ENCODE measurements at regions not wholly inside any gene's neighbourhood (a gene's known extent, or its start where the extent isn't known, plus 50 kb on each side); places are given as distances from the start of the nearest gene placed in this dataset.

- TF ChIP-seq, protein P1, sequence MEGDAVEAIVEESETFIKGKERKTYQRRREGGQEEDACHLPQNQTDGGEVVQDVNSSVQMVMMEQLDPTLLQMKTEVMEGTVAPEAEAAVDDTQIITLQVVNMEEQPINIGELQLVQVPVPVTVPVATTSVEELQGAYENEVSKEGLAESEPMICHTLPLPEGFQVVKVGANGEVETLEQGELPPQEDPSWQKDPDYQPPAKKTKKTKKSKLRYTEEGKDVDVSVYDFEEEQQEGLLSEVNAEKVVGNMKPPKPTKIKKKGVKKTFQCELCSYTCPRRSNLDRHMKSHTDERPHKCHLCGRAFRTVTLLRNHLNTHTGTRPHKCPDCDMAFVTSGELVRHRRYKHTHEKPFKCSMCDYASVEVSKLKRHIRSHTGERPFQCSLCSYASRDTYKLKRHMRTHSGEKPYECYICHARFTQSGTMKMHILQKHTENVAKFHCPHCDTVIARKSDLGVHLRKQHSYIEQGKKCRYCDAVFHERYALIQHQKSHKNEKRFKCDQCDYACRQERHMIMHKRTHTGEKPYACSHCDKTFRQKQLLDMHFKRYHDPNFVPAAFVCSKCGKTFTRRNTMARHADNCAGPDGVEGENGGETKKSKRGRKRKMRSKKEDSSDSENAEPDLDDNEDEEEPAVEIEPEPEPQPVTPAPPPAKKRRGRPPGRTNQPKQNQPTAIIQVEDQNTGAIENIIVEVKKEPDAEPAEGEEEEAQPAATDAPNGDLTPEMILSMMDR (IDR thresholded peaks at IDR 0.05; ENCODE audit: control insufficient read depth, extremely low read depth, insufficient read depth), result no peak
- H3K4me3 ChIP-seq (ENCODE audit: low read depth, low read length), result no peak overlapping the region
- no peak for DNase-seq (ENCODE audit: low read depth)
Observed at GRCh38 chr14:40308240-40308639, 876.0 kb upstream of the FBXO33 start.

DNA sequence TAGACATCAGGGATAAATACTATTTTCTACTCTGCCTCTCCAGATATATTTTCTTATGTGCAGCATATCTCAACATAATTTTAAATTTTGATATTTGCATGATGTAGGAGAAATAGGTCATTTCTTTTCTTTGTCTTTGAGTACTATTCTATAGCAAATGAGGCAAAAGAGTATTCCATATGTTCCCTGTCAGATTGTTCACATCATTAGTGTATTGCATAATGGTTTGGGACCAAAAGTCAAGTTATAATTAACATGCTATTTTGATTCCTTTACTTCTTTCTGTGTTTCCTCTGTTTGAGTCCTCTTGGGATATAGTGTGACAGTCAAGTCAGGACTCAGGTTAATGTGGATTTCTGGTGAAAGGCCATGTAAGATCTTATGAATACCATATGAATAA, 864.6 kb upstream of the FBXO33 start:
- TF ChIP-seq, protein P1 (IDR thresholded peaks at IDR 0.05; ENCODE audit: control insufficient read depth, extremely low read depth, insufficient read depth), result no peak
- no peak for DNase-seq (ENCODE audit: low read depth)
- no peak overlapping the region for H3K4me3 ChIP-seq (ENCODE audit: low read depth, low read length)

DNA sequence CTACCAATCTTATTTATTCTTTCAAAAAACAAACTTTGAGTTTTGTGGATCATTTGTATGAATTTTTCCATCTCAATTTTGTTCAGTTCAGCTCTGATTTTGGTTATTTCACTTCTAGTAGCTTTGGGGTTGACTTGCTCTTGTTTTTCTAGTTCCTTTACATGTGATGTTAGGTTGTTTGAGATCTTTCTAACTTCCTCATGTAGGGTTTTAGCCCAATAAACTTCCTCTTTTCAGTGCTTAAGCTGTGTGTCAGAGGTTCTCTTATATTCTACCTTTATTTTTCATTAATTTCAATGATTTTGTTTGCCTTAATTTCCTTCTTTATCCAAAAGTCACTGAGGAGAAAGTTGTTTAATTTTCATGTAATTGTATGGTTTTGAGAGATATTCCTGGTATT, 860.4 kb upstream of the FBXO33 start:
- no peak for DNase-seq (ENCODE audit: low read depth)
- TF ChIP-seq, protein P1 (IDR thresholded peaks at IDR 0.05; ENCODE audit: control insufficient read depth, extremely low read depth, insufficient read depth), result no peak
- H3K4me3 ChIP-seq (ENCODE audit: low read depth, low read length), result no peak overlapping the region

DNA sequence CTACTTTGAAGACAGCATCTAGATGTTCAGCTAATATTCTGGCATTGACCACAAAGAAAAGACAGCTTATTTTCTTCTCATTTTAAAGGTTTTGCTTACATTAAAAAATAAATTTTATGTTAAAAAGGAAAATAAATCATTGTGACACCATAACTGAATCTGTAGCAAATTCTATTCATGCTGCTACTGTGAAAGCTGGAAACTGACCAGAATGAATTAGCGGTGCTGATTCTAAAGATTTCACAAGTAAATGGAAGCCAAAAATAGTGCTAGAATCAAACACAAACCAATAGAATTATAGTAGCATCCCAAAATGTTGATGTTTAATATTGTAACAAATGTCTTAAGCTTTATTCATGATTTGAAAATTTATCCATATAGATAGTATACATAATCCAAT, 850.0 kb upstream of the FBXO33 start:
- no peak for DNase-seq (ENCODE audit: low read depth)
- no peak overlapping the region for H3K4me3 ChIP-seq (ENCODE audit: low read depth, low read length)
- TF ChIP-seq, protein P1 (IDR thresholded peaks at IDR 0.05; ENCODE audit: control insufficient read depth, extremely low read depth, insufficient read depth), result no peak

DNA sequence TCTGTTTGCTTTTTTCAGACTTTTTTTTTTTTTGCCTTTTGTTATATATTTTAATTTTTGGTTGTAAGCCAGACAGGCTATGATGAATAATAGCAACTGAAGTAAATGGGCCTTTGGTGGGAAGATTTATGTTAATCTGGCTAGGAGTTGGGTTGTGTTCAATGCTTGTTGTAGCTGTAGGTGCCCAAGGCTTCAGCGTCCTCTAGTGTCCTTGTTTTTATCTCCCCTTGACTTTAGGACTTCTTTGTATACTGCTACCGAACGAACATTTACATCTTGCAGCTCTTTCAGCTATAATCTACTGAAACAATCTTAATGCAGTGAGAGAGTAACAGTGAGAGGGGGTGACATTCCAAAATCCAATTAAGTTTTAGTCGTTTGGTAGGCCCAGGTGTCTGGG, 848.4 kb upstream of the FBXO33 start:
- DNase-seq (ENCODE audit: low read depth), result no peak
- no peak overlapping the region for H3K4me3 ChIP-seq (ENCODE audit: low read depth, low read length)
- TF ChIP-seq, protein P1 (IDR thresholded peaks at IDR 0.05; ENCODE audit: control insufficient read depth, extremely low read depth, insufficient read depth), result peak; percentile 26; the same call in 1 of the 2 replicates

- no peak for DNase-seq (ENCODE audit: low read depth)
- no peak overlapping the region for H3K4me3 ChIP-seq (ENCODE audit: low read depth, low read length)
- TF ChIP-seq, protein P1 (IDR thresholded peaks at IDR 0.05; ENCODE audit: control insufficient read depth, extremely low read depth, insufficient read depth), result no peak
Observed at GRCh38 chr14:40273417-40273816, 841.2 kb upstream of the FBXO33 start.

- H3K4me3 ChIP-seq (ENCODE audit: low read depth, low read length), result no peak overlapping the region
- TF ChIP-seq, protein P1 (IDR thresholded peaks at IDR 0.05; ENCODE audit: control insufficient read depth, extremely low read depth, insufficient read depth), result no peak
- DNase-seq (ENCODE audit: low read depth), result no peak
Observed at GRCh38 chr14:40271480-40271879, 839.2 kb upstream of the FBXO33 start.

All from LNCaP clone FGC (cell line).